GM18526 (cell line): ENCODE measurements at regions not wholly inside any gene's neighbourhood (a gene's known extent, or its start where the extent isn't known, plus 50 kb on each side); places are given as distances from the start of the nearest gene placed in this dataset.

Experiments
- POLR2A ChIP-seq: IDR thresholded peaks from 3 replicates; pipeline ENCODE4 v1.6.1; 2011; ENCODE audit not compliant: insufficient read length; ENCODE audit errors: extremely low read depth

GRCh38 chr16:72621651-72622050 is 426.3 kb downstream of the ZFHX3 start:
- TF ChIP-seq POLR2A: no peak

- no peak for TF ChIP-seq POLR2A
These were observed 427.1 kb downstream of the ZFHX3 start for GRCh38 chr16:72620853-72621252.

GRCh38 chr16:72620348-72620747 is 427.6 kb downstream of the ZFHX3 start:
- TF ChIP-seq POLR2A: no peak

- TF ChIP-seq POLR2A: no peak
These were observed 432.1 kb downstream of the ZFHX3 start for GRCh38 chr16:72615856-72616255.

- TF ChIP-seq POLR2A: no peak
These were observed 435.2 kb downstream of the ZFHX3 start for GRCh38 chr16:72612718-72613117.

GRCh38 chr16:72612256-72612655 is 435.7 kb downstream of the ZFHX3 start:
- no peak for TF ChIP-seq POLR2A

- TF ChIP-seq POLR2A: no peak
These were observed 438.0 kb upstream of the PMFBP1 start for GRCh38 chr16:72609933-72610332.

GRCh38 chr16:72609066-72609465 is 437.1 kb upstream of the PMFBP1 start:
- no peak for TF ChIP-seq POLR2A

GRCh38 chr16:72604375-72604774 is 432.4 kb upstream of the PMFBP1 start:
- no peak for TF ChIP-seq POLR2A

- TF ChIP-seq POLR2A: no peak
These were observed 430.5 kb upstream of the PMFBP1 start for GRCh38 chr16:72602499-72602898.

- no peak for TF ChIP-seq POLR2A
These were observed 426.7 kb upstream of the PMFBP1 start for GRCh38 chr16:72598696-72599095.

- no peak for TF ChIP-seq POLR2A
These were observed 426.0 kb upstream of the PMFBP1 start for GRCh38 chr16:72597938-72598337.

GRCh38 chr16:72596373-72596772 is 424.4 kb upstream of the PMFBP1 start:
- no peak for TF ChIP-seq POLR2A

GRCh38 chr16:72590151-72590937 is 418.4 kb upstream of the PMFBP1 start:
- no peak for TF ChIP-seq POLR2A

GRCh38 chr16:72588551-72588950 is 416.6 kb upstream of the PMFBP1 start:
- no peak for TF ChIP-seq POLR2A

- no peak for TF ChIP-seq POLR2A
These were observed 404.2 kb upstream of the PMFBP1 start for GRCh38 chr16:72576189-72576588.

- no peak for TF ChIP-seq POLR2A
These were observed 397.7 kb upstream of the PMFBP1 start for GRCh38 chr16:72569677-72570076.
